AG08396 (cell line): ENCODE measurements at regions not wholly inside any gene's neighbourhood (a gene's known extent, or its start where the extent isn't known, plus 50 kb on each side); places are given as distances from the start of the nearest gene placed in this dataset.
"Not testable (repeated sequence)": the region's sequence is repeated elsewhere in the genome, so short reads cannot be mapped to it uniquely, and the experiment has no call there.

ENCODE experiments used
- DNase-seq: peaks from one replicate; pipeline ENCODE4 v3.0.0; 2012; ENCODE audit warnings: low spot score, mixed read lengths

DNA sequence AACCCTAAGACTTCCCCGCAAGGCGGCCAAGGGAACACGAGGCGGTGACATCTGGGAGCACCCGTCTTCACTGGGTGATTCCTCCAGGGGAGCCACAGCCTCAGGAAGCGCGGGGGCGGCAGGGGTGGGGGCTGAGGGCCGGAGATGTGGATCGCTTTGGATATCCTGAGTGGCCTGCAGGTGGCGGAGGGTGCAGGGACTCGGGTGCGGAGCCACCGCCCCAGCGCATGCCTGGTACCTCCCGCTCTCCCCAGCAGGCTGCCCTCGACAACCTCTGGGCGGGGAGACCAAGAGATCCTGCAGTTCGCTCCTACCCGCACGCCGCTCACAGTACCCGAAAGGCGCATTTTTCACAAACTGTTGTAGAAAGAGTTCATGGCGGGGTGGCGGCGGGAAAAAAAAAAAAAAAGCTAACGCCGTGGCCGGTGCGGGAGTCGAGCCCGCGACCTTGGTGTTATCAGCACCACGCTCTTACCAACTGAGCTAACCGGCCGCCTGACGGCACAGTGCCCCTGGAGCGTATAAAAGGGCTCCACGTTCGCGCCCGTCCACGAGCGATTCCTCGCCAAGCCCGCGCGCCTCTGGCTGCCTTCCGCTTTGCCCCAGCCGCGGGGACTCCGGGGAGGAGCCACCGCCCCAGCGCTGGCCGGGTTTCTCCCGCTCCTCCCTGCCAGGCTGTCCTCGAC is 124.7 kb upstream of the PRKX start:
- not testable (repeated sequence) for DNase-seq

- not testable (repeated sequence) for DNase-seq
Measured at GRCh38 chrX:3837211-3837610, 123.8 kb upstream of the PRKX start.

- DNase-seq, result not testable (repeated sequence)
Measured at GRCh38 chrX:3833761-3834542, 120.5 kb upstream of the PRKX start.

- DNase-seq, result not testable (repeated sequence)
Measured at GRCh38 chrX:3830020-3830419, 116.6 kb upstream of the PRKX start.

- DNase-seq, result not testable (repeated sequence)
Measured at GRCh38 chrX:3829041-3829531, 115.6 kb upstream of the PRKX start.

GRCh38 chrX:3828378-3829040 is 115.1 kb upstream of the PRKX start:
- not testable (repeated sequence) for DNase-seq

DNA sequence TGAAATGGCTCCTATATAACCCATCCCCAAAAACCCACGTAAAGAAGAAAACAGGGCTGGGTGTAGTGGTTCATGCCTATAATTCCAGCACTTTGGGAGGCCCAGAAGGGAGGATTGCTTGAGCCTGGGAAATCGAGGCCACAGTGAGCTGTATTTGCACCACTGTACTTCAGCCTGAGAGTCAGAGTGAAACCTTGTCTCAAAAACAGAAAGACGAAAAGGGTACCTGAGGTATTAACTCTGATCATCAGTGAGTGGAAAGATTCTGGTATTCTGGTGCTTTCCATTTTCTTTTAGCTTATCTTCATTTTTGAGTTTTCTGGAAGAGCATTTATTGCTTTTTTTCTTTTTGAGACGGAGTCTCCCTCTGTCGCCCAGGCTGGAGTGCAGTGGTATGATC is 110.6 kb upstream of the PRKX start:
- not testable (repeated sequence) for DNase-seq

DNA sequence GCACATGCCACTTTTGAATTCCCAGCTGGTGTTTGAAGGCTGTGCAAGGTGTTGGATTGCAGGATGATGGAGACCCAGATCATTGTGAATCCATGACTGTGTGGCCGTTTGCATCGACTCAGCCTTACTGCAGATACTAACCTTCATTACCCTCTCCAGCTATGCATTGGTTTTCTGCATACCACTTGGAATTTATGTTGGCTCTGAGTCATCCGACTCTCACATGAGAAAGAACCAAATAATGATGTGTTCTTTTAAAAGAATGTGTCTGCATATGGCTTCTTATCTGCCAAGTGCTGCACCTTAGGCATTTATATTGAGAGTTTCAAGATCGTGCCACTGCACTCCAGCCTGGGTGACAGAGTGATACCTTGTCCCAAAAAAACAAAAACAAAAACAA is 106.7 kb upstream of the PRKX start:
- peak; percentile 37 for DNase-seq

DNA sequence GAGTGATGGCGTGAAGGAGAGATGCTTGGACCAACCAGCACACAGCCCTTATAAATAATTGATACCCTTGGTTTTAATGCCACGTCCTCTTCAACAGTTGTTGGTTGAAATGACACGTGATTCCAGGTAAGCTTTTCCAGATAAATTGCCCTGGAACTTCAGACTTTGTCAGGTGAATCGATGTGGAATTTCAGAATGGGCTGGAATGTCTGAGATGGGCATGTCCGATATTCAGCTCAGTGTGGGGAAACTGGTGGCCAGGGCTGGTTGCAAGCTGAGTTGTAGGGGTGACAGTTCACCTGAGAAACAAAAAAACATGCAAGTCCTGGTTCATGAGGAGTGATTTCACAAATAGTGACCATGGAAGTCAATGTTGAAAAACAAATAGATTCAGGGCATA is 104.0 kb upstream of the PRKX start:
- DNase-seq, result not testable (repeated sequence)

- DNase-seq, result peak; percentile 41
Measured at GRCh38 chrX:3815896-3816664, 102.6 kb upstream of the PRKX start.

DNA sequence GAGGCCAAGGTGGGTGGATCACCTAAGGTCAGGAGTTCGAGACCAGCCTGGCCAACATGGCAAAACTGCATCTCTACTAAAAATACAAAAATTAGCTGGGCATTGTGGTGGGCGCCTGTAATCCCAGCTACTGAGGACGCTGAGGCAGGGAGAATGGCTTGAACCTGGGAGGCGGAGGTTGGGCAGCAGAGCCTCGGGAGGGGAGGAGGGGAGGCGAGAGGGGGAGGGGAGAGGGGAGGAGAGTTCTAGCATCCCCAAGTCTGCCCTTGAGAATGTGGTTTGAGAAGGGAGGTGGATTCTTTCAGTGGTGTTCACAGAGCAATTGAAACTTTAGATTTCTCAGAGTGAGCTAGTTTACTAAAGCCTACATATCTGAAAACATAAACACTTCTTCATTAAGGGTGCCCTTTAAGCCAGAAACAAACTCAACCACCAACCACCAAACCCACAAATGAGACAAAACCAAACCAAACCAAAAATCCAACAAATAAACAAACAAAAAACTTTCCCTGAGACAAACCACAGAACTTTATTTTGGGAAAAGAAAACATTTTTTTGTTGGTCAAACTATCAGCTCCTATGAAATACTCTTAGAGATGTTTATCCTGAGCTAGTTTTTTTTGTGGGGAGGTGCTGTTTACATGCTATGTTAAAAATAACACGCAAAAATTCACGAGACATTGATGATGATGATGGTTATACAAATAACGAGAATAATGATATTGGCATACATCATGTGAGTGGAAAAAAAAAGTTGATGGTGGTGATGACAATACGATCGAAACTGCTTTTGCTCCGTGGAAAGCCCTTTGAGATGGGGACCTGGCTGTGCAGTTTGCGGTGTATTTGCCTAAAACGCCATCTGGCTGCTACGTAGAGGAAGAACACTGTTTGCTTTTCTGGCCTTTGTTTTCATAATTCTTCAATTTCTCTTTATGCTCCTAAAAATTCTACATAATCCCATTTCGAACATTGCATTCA is 98.2 kb upstream of the PRKX start:
- peak; percentile 19 for DNase-seq

DNA sequence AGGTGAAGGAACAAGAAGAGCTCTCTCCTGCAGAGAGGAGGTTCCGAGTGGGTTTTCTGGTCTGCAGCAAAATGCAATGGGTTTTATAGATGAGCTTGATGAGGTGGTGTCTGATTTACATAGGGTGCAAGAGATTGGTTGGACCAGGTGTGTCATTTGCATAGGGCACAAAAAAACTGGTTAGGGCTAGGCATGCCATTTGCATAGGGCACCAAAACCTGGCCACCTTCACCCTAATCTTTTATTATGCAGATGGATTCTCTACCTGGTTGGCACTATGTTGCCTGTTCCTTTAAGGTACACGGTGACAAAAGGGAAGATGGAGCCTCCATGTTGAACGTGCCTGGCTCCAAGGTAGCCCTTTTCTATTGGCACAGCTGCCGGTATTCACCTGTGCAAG is 94.5 kb upstream of the PRKX start:
- no peak for DNase-seq

DNA sequence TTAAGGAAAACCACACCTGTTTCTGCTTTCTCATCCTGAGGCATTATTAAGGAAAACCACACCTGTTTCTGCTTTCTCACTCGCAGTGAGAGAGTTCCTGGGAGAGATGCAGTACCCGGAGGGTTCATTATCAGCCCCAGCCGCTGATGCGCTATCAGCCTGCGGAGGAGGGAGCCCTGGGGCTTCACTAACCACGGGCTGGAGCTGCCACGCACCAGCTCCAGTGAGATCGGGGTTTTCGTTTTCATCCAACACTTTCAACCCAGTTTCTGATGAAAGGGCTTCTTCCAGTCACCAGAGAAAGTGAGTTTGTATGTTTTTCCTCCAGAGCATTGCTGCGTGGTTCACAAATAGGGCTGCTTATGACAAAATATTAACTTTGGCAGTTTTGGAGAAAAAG is 93.2 kb upstream of the PRKX start:
- no peak for DNase-seq

- DNase-seq, result no peak
Measured at GRCh38 chrX:3803713-3804112, 90.3 kb upstream of the PRKX start.

DNA sequence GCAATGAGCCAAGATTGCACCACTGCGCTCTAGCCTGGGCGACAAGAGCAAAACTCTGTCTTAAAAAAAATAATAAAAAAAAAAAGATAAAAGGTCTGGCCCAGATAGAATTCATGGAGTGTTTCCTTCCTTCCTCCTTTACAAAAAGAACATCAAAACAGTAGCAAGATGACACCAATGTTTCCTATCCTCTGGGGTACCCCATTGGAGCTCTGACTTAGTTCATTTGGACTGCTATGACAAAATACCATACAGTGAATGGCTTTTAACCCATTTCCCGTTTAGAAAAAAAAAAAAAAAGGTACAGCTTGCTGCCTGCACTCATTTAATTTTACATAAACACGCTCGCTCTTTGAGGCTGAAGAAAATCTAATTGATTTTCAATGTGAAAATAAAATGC is 89.9 kb upstream of the PRKX start:
- DNase-seq, result no peak

- DNase-seq, result not testable (repeated sequence)
Measured at GRCh38 chrX:3795411-3795810, 82.0 kb upstream of the PRKX start.

- no peak for DNase-seq
Measured at GRCh38 chrX:3791449-3791848, 78.0 kb upstream of the PRKX start.

DNA sequence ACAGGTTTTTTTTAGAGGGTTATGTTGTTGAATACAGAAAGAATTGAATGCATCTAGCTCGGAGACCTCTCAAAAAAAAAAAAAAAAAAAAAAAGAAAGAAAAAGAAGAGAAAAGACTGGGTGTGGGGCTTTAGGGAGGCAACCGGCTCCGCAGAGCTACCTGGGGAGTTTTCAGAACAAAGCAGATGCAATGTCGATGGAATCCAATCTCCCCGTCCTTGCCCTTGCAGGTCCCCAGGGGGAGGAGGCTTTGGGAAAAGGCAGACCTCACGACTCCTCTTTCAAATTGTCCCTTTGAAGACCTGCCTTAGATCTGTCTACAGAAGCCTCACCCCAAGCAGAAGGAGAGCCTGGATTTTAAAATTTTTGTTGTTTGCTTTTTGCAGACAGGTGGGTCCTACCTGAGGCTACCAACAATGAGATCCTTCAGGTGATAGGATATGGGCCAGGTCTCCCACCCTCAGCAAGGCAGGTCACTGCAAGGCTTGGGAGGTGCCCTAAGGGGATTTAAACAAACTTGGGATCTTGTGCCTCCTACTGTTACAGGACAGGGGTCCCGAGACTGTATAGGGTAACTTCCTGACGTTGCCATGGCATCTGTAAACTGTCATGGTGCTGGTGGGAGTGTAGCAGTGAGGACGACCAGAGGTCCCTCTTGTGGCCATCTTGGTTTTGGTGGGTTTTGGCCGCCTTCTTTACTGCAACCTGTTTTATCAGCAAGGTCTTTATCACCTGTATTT is 75.2 kb upstream of the PRKX start:
- DNase-seq, result no peak

DNA sequence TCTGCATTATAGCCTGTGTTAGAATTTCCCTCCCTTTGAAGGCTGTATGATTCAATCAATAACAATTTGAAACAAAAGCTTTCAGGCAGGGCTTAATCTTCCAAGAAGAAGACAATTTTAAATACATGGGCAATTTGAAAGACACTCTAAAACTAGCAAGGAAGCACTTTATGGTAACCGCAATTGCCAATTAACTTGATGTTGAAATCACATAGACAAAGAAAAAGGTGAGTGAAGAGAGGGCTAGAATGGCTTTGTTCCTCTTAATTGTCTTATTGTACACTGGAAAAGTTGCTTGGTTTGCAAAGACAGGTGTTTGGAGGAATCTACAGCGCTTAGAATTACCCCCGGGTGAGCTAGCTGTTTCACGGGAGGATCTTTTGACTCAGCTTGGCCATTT is 74.4 kb upstream of the PRKX start:
- DNase-seq, result no peak

DNA sequence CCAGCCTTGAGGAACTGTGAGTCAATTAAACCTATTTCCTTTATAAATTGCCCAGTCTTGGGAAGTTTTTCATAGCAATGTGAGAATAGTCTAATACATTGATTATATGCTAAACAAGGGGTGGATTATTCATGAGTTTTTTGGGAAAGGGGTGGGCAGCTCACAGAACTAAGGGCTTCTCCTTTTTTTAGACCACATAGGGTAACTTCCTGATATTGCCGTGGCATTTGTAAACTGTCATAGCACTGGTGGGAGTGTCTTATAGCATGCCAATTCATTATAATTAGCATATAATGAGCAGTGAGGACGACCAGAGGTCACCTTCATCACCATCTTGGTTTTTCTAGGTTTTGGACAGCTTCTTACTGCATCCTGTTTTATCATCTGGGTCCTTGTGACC is 72.4 kb upstream of the PRKX start:
- not testable (repeated sequence) for DNase-seq
